ENCODE measurements at regions not wholly inside any gene's neighbourhood (a gene's known extent, or its start where the extent isn't known, plus 50 kb on each side); places are given as distances from the start of the nearest gene placed in this dataset.

GRCh38 chr10:29924436-29924835, 134.9 kb downstream of the JCAD start:
- FAIRE-seq = no peak

GRCh38 chr10:29923416-29923965, 135.9 kb downstream of the JCAD start:
- FAIRE-seq = no peak

GRCh38 chr10:29922892-29923291, 136.5 kb downstream of the JCAD start:
- FAIRE-seq = no peak

- FAIRE-seq = no peak
Measured at GRCh38 chr10:29922226-29922625, 137.2 kb downstream of the JCAD start.

GRCh38 chr10:29921071-29921446, 138.3 kb downstream of the JCAD start:
- no peak for FAIRE-seq

GRCh38 chr10:29920408-29921070, 138.8 kb downstream of the JCAD start:
- no peak for FAIRE-seq

GRCh38 chr10:29918623-29919400, 140.6 kb downstream of the JCAD start:
- FAIRE-seq = no peak

GRCh38 chr10:29917311-29917710, 142.1 kb downstream of the JCAD start:
- no peak for FAIRE-seq

GRCh38 chr10:29916669-29917068, 142.7 kb downstream of the JCAD start:
- no peak for FAIRE-seq

- FAIRE-seq = no peak
Measured at GRCh38 chr10:29914986-29915785, 144.2 kb downstream of the JCAD start.

- no peak for FAIRE-seq
Measured at GRCh38 chr10:29908962-29909361, 150.4 kb downstream of the JCAD start.

- peak; percentile 67 for FAIRE-seq
Measured at GRCh38 chr10:29900865-29901264, 158.5 kb downstream of the JCAD start.

GRCh38 chr10:29897999-29898716, 161.2 kb downstream of the JCAD start:
- peak; percentile 69 for FAIRE-seq

GRCh38 chr10:29897430-29897829, 162.0 kb downstream of the JCAD start:
- FAIRE-seq = no peak

- FAIRE-seq = no peak
Measured at GRCh38 chr10:29896053-29896452, 163.3 kb downstream of the JCAD start.

GRCh38 chr10:29895456-29895855, 163.9 kb downstream of the JCAD start:
- FAIRE-seq = peak; percentile 94

GRCh38 chr10:29888321-29888720, 171.1 kb downstream of the JCAD start:
- no peak for FAIRE-seq

- FAIRE-seq = no peak
Measured at GRCh38 chr10:29886299-29886698, 173.1 kb downstream of the JCAD start.

GRCh38 chr10:29883231-29883630, 176.2 kb downstream of the JCAD start:
- FAIRE-seq = no peak

GRCh38 chr10:29882766-29883165, 176.6 kb downstream of the JCAD start:
- FAIRE-seq = no peak

- FAIRE-seq = no peak
Measured at GRCh38 chr10:29881811-29882210, 177.6 kb downstream of the JCAD start.

- FAIRE-seq = peak; percentile 41
Measured at GRCh38 chr10:29881336-29881771, 178.0 kb downstream of the JCAD start.

GRCh38 chr10:29880856-29881255, 178.5 kb downstream of the JCAD start:
- FAIRE-seq = no peak

All from endometrium (tissue), 2 donors.